IPS-NIHi7 (cell line): ENCODE measurements at regions not wholly inside any gene's neighbourhood (a gene's known extent, or its start where the extent isn't known, plus 50 kb on each side); places are given as distances from the start of the nearest gene placed in this dataset.
"Not testable (repeated sequence)": the region's sequence is repeated elsewhere in the genome, so short reads cannot be mapped to it uniquely, and the experiment has no call there.

ENCODE experiments used
- DNase-seq: peaks from one replicate; pipeline ENCODE4 v3.0.0; 2012; ENCODE audit warnings: mixed read lengths; ENCODE audit errors: extremely low spot score

DNA sequence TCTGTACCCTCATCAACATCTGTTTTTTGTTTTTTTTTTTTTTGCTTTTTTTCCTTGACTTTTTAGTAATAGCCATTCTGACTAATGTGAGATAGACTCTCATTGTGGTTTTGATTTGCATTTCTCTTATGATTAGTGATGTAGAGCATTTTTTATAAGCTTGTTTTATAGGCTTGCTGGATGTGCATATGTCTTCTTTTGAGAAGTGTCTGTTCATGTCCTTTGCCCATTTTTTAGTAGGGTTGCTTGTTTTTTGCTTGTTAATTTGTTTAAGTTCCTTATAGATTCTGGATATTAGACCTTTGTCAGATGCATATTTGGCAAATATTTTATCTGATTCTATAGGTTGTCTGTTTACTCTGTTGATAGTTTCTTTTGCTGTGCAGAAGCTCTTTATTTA lies 53.5 kb upstream of the FAR1 start:
- DNase-seq = not testable (repeated sequence)

DNA sequence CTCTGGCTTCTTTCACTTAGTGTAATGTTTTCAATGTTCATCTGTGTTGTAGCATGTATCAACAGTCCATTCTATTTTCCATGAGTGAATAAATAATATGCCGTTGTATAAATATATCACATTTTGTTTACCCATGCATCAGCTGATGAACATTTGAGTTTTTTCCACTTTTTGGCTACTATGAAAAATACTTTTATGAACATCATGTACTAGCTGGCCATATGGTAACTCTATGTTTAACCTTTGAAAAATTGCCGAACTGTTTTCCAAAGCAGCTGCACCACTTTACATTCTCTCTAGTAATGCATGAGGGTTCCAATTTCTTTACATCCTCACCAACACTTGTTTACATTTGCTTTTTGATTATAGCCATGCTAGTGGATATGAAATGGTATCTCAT lies 59.8 kb upstream of the FAR1 start:
- no peak for DNase-seq

DNA sequence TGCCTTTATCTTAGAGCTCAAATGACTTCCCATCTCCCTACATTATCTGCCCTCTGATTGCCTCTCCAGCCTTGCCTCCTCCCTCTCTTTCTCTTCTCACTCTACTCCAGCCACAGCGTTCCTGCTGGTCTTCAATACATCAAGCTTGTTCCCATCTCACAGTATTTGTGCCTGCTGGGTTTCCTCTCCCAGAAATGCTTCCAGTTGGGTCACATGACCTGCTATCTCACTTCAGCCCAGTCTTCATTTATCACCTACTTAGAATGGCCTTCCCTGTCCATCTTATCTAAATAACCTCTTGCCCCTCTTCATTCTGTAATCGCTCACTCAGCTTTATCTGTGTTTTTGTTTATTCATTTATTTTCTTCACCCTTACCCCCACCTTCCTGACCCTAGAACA lies 61.8 kb upstream of the FAR1 start:
- peak; percentile 21 for DNase-seq

DNA sequence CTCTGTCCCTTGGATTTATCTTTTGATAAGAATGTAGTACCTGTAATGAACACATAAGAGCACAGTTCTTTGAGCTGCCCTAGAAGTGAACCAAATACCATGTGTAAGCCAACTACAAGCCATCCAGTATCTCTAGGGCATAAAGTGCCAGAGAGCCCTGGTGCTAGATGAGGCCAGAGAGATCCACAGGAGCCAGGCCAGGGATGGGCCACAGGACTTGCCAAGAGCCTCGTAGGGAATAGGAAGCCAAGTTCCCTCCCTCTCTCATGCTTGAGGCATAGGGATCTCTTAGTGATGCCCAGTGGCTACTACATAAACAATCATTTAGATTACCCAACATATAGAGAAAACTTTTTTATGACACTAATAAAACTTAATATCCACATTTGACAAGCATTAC lies 64.8 kb upstream of the FAR1 start:
- DNase-seq = no peak

DNA sequence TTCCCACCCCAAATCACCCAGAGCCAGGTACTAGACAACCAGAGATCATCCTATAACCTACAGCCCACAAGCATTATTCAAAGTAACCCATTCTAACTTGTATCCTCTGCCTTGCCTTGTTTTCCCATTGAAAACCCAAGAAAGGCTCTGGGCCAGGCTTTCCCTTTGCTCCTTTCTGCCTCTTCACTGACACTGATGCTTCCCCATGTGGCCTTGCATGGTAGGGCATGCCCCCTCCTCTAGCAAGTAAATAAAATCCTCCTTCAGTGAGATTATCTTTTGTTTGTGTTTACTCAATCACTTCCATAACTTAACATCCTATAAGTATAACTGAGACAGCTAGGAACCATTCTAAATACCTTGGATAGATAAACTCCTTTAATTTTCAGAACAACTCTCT lies 65.6 kb upstream of the FAR1 start:
- peak; percentile 31 for DNase-seq

DNA sequence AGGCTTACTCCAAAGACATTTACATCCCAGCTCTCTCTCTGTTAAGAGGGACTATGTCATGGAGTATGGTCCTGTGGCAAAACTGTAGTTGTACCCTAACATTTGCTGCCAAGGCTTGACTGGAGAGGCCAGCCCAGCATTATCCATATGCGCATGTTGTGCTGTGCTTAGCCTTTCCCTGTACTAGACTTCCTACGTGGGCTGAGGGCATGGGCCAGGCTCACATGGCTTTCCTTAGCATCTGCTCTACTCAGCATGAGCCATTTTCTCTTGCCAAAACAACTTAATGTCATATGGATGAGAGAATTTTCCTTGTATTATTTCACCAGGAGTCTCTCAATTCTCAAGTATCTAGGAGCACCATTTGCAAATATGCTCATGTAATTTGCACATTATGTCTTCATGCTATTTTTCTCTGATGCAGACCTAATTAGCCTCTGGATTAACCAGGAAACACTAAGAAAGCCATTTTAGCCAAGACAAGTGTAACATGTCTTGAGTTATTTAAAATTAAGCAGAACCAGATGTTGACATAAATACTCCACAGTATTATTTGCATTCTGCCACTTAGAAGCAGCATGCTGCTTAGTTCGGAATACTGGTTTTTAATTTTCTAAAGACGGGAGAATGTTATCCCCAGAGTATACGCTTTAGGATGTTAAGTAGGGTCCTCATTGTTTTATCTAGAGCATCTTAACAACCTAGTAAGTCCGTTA lies 71.7 kb upstream of the FAR1 start:
- DNase-seq = no peak

DNA sequence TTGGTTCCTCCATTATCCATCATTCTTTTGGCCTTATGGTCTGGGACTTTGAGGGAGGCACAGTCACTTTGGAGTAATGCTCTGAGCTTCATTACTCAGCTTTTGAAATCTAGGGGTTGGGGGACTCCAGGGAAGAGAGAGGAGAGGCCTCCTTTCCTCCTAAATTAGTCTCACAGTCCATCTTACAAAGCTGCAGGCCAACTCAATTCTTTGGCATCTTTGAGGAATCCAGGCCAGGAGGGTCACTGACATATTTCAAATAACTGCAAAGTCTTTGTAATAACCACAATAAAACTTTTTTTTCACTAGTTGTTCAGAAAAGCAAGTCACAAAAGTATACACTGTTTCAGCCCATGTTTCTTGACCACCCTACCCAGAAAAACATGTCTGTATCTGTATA lies 73.3 kb upstream of the FAR1 start:
- DNase-seq = no peak

DNA sequence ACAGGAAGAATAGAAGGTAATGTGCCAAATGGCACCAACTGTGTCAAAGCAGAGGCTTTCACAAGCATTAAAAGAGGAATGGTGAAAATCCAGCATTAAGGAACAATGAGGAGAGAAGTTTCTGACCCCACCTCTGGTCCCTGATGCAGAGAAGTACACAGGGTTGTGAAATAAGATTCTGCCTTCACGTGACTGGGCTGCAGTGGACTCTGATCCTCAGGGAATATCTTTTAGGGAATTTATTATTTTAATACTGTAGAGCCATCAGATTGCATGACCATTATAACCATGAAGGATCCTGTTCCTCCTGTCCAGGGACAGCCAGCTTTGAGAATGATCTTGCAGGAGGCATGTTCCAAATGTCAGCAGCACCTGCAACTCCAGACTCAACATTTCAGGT lies 74.4 kb upstream of the FAR1 start:
- DNase-seq = no peak

DNA sequence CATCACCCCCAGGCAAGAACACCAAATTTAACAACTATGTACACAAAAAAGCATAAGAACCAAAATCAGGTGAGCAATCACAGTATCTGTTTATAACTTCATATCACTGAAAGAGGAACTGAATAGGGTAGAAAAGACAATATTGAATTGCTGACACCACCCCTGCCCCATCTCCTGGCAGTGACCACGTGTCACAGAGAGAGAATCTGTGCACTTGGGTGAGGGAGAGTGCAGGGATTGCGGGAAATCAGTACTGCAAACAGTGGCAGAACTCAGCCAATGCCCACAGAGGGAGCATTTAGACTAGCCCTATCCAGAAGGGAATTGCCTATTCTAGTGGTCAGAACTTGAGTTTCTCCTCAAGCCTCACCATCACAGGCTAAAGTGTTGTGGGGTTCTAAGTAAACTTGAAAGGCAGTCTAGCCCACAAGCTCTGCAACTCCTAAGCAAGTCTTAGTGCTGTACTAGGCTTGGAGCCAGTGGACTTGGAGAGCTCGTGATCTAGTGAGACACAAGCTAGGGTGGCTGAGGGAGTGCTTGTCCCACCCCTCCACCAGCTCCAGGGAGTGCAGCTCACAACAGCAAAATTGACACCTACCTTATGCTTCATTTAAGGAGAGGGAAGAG lies 82.8 kb upstream of the PTH start:
- no peak for DNase-seq

DNA sequence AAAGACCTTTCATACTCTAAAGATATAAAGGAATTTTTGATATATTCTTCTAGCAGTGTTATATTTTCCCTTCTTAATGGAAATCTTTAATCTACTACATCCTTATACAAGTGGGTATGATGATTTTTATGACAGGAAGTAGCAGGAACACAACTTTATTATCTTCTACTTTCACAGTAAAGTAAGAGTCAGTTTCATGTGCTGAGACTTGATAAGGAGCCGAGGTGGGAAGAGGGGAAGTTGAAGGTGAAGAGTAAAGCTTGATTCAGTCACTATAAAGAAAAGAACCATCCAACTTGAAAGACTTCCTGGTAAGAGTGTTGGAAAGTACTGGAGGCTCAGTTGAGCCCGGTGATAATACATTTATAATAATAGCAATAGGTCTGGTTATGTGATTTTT lies 82.1 kb upstream of the PTH start:
- DNase-seq = no peak

DNA sequence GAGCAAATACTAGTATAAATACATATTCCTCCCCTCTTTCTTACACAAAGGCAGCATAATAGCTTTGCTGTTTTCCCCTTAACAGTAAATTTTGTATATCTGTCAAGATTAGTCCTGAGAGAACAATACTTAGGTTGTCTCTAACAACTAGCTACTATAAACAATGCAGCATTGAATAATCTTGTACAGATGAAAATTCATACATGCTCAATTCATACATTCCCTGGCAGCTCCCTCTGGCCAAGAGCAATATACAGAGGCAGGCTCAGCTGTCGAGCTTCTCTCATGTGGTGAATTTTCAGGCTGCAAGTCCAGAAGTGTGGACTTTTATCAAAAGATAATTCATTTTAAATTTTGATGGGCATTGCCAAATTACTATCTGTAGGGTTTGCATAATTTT lies 81.2 kb upstream of the PTH start:
- DNase-seq = no peak

DNA sequence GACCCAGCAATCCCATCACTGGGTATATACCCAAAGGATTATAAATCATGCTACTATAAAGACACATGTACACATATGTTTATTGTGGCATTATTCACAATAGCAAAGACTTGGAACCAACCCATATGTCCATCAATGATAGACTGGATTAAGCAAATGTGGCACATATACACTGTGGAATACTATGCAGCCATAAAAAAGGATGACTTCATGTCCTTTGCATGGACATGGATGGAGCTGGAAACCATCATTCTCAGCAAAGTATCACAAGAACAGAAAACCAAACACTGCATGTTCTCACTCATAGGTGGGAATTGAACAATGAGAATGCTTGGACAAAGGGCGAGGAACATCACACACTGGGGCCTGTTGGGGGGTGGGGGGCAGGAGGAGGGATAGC lies 79.6 kb upstream of the PTH start:
- DNase-seq = not testable (repeated sequence)

DNA sequence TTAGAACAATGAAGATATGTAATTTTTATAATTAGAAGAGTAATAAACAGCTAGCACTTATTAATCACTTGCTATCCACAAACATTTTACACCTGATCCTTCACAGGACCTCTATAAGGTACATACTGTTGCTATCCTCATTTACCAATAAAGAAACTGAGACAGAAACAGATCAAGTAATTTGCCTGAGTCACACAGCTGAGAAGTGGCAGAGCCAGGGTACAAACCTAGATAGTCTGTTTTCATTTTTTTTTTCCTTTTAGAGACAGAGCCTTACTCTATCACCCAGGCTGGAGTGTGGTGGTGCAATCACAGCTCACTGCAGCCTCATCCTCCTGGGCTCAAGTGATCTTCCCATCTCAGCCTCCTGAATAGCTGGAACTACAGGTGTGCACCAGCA lies 71.8 kb upstream of the PTH start:
- DNase-seq = no peak

DNA sequence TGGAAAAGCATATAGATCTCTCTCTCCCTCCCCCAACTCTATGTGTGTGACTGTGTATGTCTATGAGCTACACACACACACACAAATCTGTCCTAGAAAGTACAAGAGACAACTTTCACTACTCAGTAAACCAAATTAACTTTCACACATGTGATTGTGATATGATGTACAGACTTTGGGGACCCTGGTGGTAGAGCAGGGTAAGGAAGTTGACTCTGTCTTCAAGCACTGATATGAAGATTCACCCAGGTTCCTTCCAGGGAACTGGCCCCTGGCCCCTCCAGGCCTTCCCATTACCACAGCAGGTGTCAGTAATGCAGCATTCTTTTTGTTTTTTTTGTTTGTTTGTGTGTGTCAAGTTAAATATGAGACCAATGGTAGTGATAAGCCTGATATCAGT lies 66.1 kb upstream of the PTH start:
- peak; percentile 2 for DNase-seq

DNA sequence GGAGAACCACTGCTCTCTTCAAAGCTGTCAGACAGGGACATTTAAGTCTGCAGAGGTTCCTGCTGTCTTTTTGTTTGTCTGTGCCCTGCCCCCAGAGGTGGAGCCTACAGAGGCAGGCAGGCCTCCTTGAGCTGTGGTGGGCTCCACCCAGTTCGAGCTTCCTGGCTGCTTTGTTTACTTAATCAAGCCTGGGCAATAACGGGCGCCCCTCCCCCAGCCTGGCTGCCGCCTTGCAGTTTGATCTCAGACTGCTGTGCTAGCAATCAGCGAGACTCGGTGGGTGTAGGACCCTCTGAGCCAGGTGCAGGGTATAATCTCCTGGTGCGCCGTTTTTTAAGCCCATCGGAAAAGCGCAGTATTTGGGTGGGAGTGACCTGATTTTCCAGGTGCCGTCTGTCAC lies 64.5 kb upstream of the PTH start:
- not testable (repeated sequence) for DNase-seq

DNA sequence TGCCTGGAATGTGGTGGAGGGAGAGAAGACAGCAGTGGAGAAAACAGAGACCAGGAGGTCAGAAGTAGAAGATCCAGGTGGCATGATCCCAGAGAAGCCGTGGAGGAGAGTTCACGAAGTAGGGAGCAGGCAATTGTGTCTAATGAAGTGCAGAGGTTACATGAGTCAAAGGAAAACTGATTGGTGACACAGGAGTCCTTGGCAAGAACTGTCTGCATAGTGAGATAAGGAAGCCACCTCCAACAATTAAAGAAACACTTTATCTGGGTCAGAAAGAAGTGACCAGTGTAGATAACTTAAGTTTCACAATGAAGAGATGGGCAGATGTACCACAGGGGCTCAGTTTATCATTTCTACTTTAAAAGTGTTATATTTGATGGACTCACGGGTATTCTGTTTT lies 57.0 kb upstream of the PTH start:
- peak; percentile 0 for DNase-seq

DNA sequence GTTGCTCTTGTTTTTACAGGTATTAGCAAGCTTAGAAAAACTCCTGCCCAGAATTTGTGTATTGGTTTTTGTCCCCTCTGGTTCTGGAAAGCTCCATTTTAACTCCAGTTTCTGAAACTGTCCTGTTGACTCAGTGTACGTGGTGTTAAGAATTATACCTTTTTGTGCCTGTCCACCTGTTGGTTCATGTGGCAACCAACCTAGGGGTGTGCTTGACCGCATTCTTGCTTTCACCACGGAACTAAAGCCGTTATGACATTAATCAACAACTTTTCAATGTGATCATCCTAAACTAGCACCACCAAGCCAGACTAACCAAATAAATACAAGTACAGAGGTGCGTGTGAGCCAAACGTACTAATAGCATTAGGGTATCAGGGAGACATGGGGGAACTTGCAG lies 56.0 kb upstream of the PTH start:
- no peak for DNase-seq

DNA sequence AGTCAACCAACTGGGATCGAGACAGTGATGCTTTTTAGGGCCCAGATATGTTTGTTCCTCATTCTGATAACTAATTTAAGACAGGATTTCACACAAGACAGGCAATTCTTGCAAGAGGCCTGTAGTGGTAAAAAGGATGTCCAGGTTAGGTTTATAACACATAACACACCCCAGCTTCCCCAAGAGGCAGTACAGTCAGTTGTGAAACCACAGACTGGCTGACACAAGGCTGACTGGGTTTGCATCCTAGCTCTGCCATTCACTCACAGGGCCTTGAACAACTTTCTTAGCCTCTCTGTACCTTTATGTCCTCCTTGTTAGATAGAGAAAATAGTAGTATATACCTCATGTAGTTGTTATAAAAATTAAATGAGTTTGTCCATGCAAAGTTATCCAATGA lies 55.0 kb upstream of the PTH start:
- no peak for DNase-seq

DNA sequence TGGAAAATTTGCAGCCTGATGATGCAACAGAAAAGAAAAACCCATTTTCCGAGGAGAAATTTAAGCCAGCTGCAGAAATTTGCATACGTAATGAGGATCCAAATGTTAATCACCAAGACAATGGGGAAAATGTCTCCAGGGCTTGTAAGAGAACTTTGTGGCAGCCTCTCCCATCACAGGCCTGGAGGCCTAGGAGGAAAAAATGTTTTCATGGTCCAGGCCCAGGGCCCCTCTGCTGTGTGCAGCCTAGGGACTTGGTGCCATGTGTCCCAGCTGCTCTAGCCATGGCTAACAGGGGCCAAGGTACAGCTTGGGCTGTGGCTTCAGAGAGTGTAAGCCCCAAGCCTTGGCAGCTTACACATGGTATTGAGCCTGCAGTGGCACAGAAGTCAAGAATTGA lies 50.3 kb upstream of the PTH start:
- DNase-seq = not testable (repeated sequence)
